Islet of Langerhans (tissue), 1 donor: ENCODE measurements at regions not wholly inside any gene's neighbourhood (a gene's known extent, or its start where the extent isn't known, plus 50 kb on each side); places are given as distances from the start of the nearest gene placed in this dataset.
A peak's percentile ranks its signal among the peaks of the same experiment; 100 is the strongest.

ENCODE experiments used
- FAIRE-seq: peaks from one replicate; lab custom pipeline; 2011; peaks lifted over from hg19 to GRCh38; lab: Jason Lieb, UNC

GRCh38 chr1:177847843-177848242 is 122.0 kb downstream of the SEC16B start:
- FAIRE-seq, result no peak

- FAIRE-seq, result no peak
Observed at GRCh38 chr1:177838907-177839485, 130.9 kb downstream of the SEC16B start.

- FAIRE-seq, result no peak
Observed at GRCh38 chr1:177833631-177834030, 136.2 kb downstream of the SEC16B start.

GRCh38 chr1:177830531-177831135 is 139.2 kb downstream of the SEC16B start:
- FAIRE-seq, result no peak

GRCh38 chr1:177825276-177825901 is 144.5 kb downstream of the SEC16B start:
- FAIRE-seq, result no peak

GRCh38 chr1:177824508-177824982 is 145.3 kb downstream of the SEC16B start:
- FAIRE-seq, result no peak

- FAIRE-seq, result no peak
Observed at GRCh38 chr1:177820213-177820612, 149.6 kb downstream of the SEC16B start.

- FAIRE-seq, result peak; percentile 82
Observed at GRCh38 chr1:177817937-177818875, 151.7 kb downstream of the SEC16B start.

GRCh38 chr1:177812650-177813049 is 157.2 kb downstream of the SEC16B start:
- FAIRE-seq, result no peak

GRCh38 chr1:177812144-177812543 is 157.7 kb downstream of the SEC16B start:
- FAIRE-seq, result no peak

GRCh38 chr1:177811429-177811828 is 158.4 kb downstream of the SEC16B start:
- no peak for FAIRE-seq

GRCh38 chr1:177809819-177810218 is 160.0 kb downstream of the SEC16B start:
- no peak for FAIRE-seq

- FAIRE-seq, result no peak
Observed at GRCh38 chr1:177802304-177802703, 167.6 kb downstream of the SEC16B start.

GRCh38 chr1:177801790-177802189 is 168.1 kb downstream of the SEC16B start:
- no peak for FAIRE-seq

- no peak for FAIRE-seq
Observed at GRCh38 chr1:177800400-177801088, 169.3 kb downstream of the SEC16B start.

- no peak for FAIRE-seq
Observed at GRCh38 chr1:177799746-177800145, 170.1 kb downstream of the SEC16B start.

GRCh38 chr1:177798614-177799013 is 171.2 kb downstream of the SEC16B start:
- no peak for FAIRE-seq

- FAIRE-seq, result no peak
Observed at GRCh38 chr1:177796561-177796960, 173.3 kb downstream of the SEC16B start.

GRCh38 chr1:177794376-177794991 is 175.4 kb downstream of the SEC16B start:
- FAIRE-seq, result no peak

- no peak for FAIRE-seq
Observed at GRCh38 chr1:177793900-177794299, 176.0 kb downstream of the SEC16B start.

- no peak for FAIRE-seq
Observed at GRCh38 chr1:177790566-177790965, 179.3 kb downstream of the SEC16B start.

- no peak for FAIRE-seq
Observed at GRCh38 chr1:177789956-177790355, 179.9 kb downstream of the SEC16B start.
